HG03457 (cell line): ENCODE measurements at regions not wholly inside any gene's neighbourhood (a gene's known extent, or its start where the extent isn't known, plus 50 kb on each side); places are given as distances from the start of the nearest gene placed in this dataset.

Experiments
- ATAC-seq: cut with Tn5 transposase; IDR thresholded peaks from one replicate; pipeline ENCODE4 v1.9.1; 2021; ENCODE audit warnings: moderate number of reproducible peaks; ENCODE audit not compliant: unreplicated experiment

DNA sequence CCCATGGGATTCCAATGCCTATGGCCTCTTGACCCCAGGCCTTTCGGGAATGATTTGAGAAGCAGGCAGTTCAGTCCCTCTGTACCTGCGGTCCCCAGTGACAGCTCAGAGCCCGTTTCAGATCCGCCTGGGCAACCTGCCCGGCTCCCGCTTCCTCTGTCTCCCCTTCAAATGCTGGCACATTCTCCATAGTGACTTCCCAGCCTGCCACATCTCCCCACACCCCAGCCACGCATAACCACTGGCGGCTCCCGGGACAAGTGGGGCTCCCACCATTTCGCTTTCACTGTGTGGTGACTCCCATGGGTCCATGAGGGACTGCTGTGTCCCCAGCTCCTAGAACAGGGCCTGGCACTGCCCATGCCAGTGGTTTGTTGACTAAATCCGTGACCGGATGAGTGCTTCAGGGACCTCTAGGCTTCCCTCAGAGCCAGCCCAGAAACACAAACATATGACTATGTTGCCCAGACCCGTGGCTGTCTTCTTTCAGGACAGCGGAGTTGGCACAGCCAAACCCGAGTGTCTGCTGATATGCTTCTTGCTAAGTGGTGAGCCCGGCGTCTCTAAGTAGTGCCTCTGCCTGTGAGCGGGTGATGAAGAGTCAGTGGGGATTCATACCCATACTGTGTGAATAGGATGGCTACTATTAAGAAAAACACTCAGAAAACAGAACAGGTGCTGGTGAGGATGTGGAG is 91.2 kb downstream of the GLI2 start:
- no peak for ATAC-seq

DNA sequence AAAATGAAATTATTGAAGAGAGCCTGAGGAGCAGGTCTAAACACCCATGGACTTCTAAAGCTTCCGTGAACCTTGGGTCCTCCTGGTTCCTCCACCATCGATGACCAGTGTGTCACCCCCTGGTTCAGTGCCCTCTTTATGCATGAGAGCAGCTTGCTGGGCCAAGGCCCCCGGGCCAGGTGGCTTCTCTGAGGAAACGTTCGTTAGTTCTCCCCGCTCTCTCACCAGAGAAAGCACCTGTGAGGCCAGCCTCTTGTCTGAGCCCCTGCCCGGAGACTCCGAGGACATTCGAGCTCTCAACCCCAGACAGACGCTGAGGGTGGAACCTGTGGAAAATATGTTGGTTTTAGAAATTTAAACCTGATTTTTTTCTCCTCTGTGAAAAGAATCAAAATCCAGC is 92.4 kb downstream of the GLI2 start:
- ATAC-seq: no peak

DNA sequence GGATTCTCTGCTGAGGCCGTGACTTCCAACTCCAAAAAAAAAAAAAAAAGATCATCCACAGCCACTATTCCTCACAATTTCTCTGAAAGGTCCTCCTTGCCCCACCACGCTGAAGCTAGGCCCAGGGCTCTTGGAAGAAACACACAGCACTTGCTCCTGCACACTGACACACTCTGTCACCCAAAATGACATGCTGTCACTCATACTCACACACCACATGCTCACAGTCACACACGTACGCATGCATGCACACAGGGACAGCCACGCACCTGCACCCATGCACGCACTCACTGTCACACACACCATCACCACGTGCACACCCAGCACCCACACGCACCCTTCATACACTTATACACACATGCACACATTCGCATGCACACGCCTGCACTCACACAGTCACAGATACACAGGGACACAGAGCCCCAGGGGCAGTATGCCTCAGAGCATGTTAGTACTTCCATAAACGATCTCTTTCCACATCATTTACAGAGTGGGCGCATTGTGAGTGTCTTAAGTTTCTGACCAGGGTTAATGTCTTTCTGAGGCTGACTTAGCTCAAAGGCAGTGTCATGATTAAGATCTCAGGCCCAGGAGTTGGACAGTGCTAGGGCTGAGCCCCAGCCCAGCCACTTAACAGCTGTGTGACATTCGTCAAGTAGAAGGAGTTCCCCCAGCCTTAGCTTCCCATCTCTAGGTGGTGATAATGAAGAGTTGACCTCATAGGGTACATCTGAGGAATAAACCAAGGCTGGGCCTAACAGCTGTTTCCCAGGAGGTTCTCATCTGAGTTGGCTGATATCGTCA is 93.4 kb downstream of the GLI2 start:
- no peak for ATAC-seq

DNA sequence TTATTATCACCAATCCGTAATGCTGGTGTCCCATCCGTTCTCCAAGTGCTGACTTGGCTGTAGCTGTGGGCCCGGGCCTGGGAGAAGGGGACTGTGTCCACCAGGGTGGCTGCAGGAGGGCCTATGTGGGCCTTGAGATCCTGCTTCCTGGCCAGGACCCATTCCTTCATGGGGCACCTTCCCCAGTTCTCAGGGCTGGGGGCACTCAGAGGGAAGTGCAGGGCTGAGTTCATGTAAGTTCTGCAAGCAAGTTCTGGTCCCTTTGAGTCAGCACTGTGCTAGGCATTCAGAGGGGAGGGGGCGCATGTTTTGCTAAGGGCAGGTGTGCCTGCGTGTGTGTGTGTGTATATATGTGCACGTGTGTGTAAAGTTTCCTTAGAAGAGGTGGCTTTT is 94.0 kb downstream of the GLI2 start:
- no peak for ATAC-seq

GRCh38 chr2:120830096-120830830 is 94.6 kb downstream of the GLI2 start:
- no peak for ATAC-seq

DNA sequence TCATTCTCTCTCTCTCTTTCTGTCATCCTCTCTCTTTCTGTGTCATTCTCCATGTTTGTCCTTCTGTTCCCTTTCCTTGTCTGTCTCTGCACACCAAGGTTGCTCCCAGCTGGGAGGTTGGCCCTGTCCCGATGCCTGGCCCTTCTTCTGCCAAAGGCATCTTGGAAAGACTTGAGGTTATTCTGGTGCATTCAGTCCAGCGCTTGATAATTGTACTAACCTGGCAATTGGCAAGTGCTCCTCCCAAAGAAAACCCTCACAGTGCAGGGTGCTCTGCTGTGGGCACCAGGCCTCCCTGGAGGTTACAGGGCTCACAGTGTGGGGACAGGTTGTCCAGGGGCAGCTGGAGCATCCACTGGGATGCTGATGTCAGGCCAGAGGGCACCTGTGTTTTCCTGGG is 95.4 kb downstream of the GLI2 start:
- no peak for ATAC-seq

DNA sequence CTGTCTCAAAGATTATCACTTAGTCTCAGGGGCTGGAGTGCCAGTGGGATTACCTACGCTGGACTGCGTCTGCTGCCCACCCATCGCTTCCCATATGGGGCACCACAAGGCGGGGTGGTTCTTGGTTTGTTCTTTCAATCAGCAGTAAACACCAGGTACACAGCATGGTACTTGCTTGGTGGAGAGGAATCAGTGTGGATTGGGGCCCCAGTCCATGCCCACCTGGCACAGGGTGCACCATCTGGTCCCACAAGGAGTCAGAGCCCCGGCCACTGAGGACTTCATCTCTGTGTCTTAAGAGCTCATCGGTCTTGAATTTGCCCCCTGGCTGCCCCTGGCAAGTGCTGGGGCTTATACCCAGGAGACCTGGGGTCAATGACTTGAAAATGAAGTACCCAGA is 96.2 kb downstream of the GLI2 start:
- no peak for ATAC-seq

- ATAC-seq: no peak
Measured at GRCh38 chr2:120832296-120833070, 96.8 kb downstream of the GLI2 start.

GRCh38 chr2:120833127-120833675 is 97.5 kb downstream of the GLI2 start:
- no peak for ATAC-seq

- no peak for ATAC-seq
Measured at GRCh38 chr2:120834206-120834605, 98.5 kb downstream of the GLI2 start.

DNA sequence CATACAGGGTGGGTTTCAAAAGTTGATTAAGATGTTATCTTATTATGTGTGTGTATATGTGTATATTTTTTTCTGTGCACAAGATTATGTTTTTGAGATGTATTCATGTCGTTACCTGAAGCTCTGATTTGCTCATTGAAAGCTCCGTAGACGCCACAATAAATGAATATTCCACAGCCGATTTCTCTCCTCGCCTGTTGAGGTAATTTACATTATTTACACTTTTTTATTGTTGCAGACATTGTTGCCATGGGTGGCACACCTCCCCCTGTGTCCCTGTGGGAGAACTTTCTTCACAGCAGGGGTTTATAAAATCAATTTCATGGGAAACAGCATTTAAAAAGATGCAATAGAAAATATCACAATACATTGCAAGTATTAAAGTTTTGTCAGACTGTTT is 100.6 kb downstream of the GLI2 start:
- no peak for ATAC-seq

GRCh38 chr2:120840795-120841487 is 105.3 kb downstream of the GLI2 start:
- no peak for ATAC-seq

- no peak for ATAC-seq
Measured at GRCh38 chr2:120842456-120843439, 107.1 kb downstream of the GLI2 start.

- no peak for ATAC-seq
Measured at GRCh38 chr2:120844070-120844738, 108.5 kb downstream of the GLI2 start.

GRCh38 chr2:120845277-120845676 is 109.6 kb downstream of the GLI2 start:
- ATAC-seq: no peak

- ATAC-seq: no peak
Measured at GRCh38 chr2:120846406-120847095, 110.9 kb downstream of the GLI2 start.

GRCh38 chr2:120847700-120848321 is 112.1 kb downstream of the GLI2 start:
- no peak for ATAC-seq
